ENCODE measurements at regions not wholly inside any gene's neighbourhood (a gene's known extent, or its start where the extent isn't known, plus 50 kb on each side); places are given as distances from the start of the nearest gene placed in this dataset.
"Not testable (repeated sequence)": the region's sequence is repeated elsewhere in the genome, so short reads cannot be mapped to it uniquely, and the experiment has no call there.

- DNase-seq (ENCODE audit: low read depth) = no peak
These were observed 136.9 kb upstream of the ALDH1B1 start for GRCh38 chr9:38255599-38255998.

GRCh38 chr9:38254756-38255155 is 137.7 kb upstream of the ALDH1B1 start:
- no peak for DNase-seq (ENCODE audit: low read depth)

- no peak for DNase-seq (ENCODE audit: low read depth)
These were observed 138.4 kb upstream of the ALDH1B1 start for GRCh38 chr9:38254151-38254550.

GRCh38 chr9:38253200-38253599 is 139.3 kb upstream of the ALDH1B1 start:
- DNase-seq (ENCODE audit: low read depth) = no peak

- no peak for DNase-seq (ENCODE audit: low read depth)
These were observed 141.3 kb upstream of the ALDH1B1 start for GRCh38 chr9:38251036-38251860.

- no peak for DNase-seq (ENCODE audit: low read depth)
These were observed 142.0 kb upstream of the ALDH1B1 start for GRCh38 chr9:38250279-38251035.

- no peak for DNase-seq (ENCODE audit: low read depth)
These were observed 142.8 kb upstream of the ALDH1B1 start for GRCh38 chr9:38249587-38250210.

- no peak for DNase-seq (ENCODE audit: low read depth)
These were observed 143.5 kb upstream of the ALDH1B1 start for GRCh38 chr9:38249049-38249448.

GRCh38 chr9:38246833-38247232 is 145.7 kb upstream of the ALDH1B1 start:
- no peak for DNase-seq (ENCODE audit: low read depth)

- no peak for DNase-seq (ENCODE audit: low read depth)
These were observed 147.5 kb upstream of the ALDH1B1 start for GRCh38 chr9:38244971-38245370.

- no peak for DNase-seq (ENCODE audit: low read depth)
These were observed 148.5 kb upstream of the ALDH1B1 start for GRCh38 chr9:38243993-38244392.

GRCh38 chr9:38242151-38242550 is 150.4 kb upstream of the ALDH1B1 start:
- DNase-seq (ENCODE audit: low read depth) = not testable (repeated sequence)

- DNase-seq (ENCODE audit: low read depth) = no peak
These were observed 152.5 kb upstream of the ALDH1B1 start for GRCh38 chr9:38240051-38240450.

GRCh38 chr9:38235244-38235643 is 157.3 kb upstream of the ALDH1B1 start:
- DNase-seq (ENCODE audit: low read depth) = no peak

GRCh38 chr9:38234479-38235170 is 157.9 kb upstream of the ALDH1B1 start:
- no peak for DNase-seq (ENCODE audit: low read depth)

GRCh38 chr9:38233796-38234355 is 158.6 kb upstream of the ALDH1B1 start:
- no peak for DNase-seq (ENCODE audit: low read depth)

- DNase-seq (ENCODE audit: low read depth) = no peak
These were observed 159.2 kb upstream of the ALDH1B1 start for GRCh38 chr9:38233343-38233742.

- DNase-seq (ENCODE audit: low read depth) = no peak
These were observed 159.6 kb upstream of the ALDH1B1 start for GRCh38 chr9:38232895-38233294.

- DNase-seq (ENCODE audit: low read depth) = no peak
These were observed 160.6 kb upstream of the SHB start for GRCh38 chr9:38229504-38230155.

- DNase-seq (ENCODE audit: low read depth) = no peak
These were observed 160.1 kb upstream of the SHB start for GRCh38 chr9:38229104-38229500.

GRCh38 chr9:38228331-38229103 is 159.5 kb upstream of the SHB start:
- no peak for DNase-seq (ENCODE audit: low read depth)

All from activated gamma-delta T cell treated with anti-CD3 and anti-CD28 coated beads, Interleukin-2, amount 50 U/mL, for 16 hours (primary cell).